HAP-1 (cell line): ENCODE measurements at regions not wholly inside any gene's neighbourhood (a gene's known extent, or its start where the extent isn't known, plus 50 kb on each side); places are given as distances from the start of the nearest gene placed in this dataset.
"Not testable (repeated sequence)": the region's sequence is repeated elsewhere in the genome, so short reads cannot be mapped to it uniquely, and the experiment has no call there.

Experiments
- DNase-seq, 2 experiments: peaks; one replicate each; pipeline ENCODE4 v3.0.0-alpha.2; 2016 to 2020; ENCODE audit warnings: low spot score in 2 of 2
- H3K27me3 ChIP-seq: fragments of 250-450 bp; sonication (Bioruptor Pico); 2 replicates; pipeline ENCODE4 v1.5.1; 2020; ENCODE audit warnings: low read depth, mild to moderate bottlenecking, moderate library complexity
- H3K36me3 ChIP-seq: fragments of 250-450 bp; sonication (Bioruptor Pico); replicated peaks from 2 replicates; pipeline ENCODE4 v1.5.1; 2020; ENCODE audit warnings: mild to moderate bottlenecking
- H3K4me1 ChIP-seq: fragments of 250-450 bp; sonication (Bioruptor Pico); 2 replicates; pipeline ENCODE4 v1.5.1; 2020; ENCODE audit warnings: mild to moderate bottlenecking
- H3K4me3 ChIP-seq: fragments of 250-450 bp; sonication (Bioruptor Pico); 2 replicates; pipeline ENCODE4 v1.5.1; 2020; ENCODE audit warnings: mild to moderate bottlenecking, moderate library complexity
- H3K9me3 ChIP-seq: fragments of 250-450 bp; sonication (Bioruptor Pico); 2 replicates; pipeline ENCODE4 v1.5.1; 2020; ENCODE audit warnings: mild to moderate bottlenecking, moderate library complexity
- in situ Hi-C: fragments of 300-500 bp; cut with MboI; formaldehyde crosslinking; loops from 3 replicates; pipeline ENCODE4 v1.14.3; 2020; ENCODE audit warnings: low sequenced_read_pairs, inconsistent platforms, mixed read lengths

DNA sequence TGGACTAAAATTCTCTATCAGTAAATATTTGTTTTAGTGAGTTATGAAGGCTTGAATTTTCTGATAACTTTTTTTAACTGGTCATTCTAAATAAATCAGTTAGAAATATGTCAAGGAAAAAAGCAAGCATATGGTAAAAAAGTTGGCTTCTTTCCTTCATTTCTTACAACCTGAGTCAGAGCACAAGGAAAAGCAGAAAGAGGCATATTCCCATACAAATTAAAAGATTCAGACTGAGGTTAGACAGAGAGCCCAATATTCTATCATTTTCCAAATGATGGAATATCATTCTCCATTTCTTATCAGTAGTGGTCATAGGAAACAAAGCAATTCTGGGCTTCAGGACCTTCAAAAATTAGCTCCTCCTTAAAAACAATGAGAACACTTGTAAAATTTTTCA, 732.1 kb downstream of the MAT2B start:
- DNase-seq = no peak
- Histone ChIP-seq H3K36me3 (no peaks in the 10 kb centered on the region), H3K27me3 (no peaks in the 10 kb centered on the region), H3K4me1 (no peaks in the 10 kb centered on the region), H3K4me3 (no peak overlapping the region), H3K9me3 (no peaks in the 10 kb centered on the region)
- in situ Hi-C loops = no loop called here

DNA sequence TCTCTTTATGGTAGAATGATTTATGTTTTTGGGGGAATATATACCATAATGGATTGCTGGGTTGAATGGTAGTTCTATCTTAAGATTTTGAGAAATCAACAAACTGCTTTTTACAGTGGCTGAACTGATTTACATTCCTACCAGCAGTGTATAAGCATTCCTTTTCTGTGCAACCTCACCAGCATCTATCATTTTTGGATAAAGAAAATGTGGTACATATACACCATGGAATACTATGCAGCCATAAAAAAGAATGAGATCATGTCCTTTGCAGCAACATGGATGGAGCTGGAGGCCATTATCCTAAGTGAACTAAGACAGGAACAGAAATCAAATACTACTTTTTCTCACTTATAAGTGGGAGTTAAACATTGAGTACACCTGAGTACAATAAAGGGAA, 746.4 kb downstream of the MAT2B start:
- H3K27me3 ChIP-seq, DNase-seq, H3K9me3 ChIP-seq, H3K4me1 ChIP-seq, H3K36me3 ChIP-seq, in situ Hi-C loops, H3K4me3 ChIP-seq: not testable (repeated sequence)

DNA sequence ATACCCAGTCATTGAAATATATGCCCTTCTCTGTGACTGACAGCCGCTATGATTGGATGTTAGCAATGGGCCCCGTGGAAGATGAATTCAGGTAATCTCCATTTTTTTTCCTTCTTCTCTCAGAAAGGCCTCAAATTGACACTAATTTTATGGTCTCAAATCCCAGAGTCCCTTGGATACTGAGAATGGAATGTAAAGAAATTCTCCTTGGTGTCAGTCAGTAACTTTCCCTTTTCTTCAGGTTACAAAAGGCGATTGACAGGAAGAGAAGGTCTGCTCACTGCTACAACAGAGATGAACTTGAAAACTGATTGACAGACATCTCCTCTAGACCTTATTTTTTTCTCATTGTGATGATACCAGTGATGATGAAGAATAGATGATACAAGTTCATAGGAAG, 748.3 kb downstream of the MAT2B start:
- Histone ChIP-seq H3K27me3 (no peaks in the 10 kb centered on the region), H3K4me3 (no peak overlapping the region), H3K4me1 (no peaks in the 10 kb centered on the region), H3K36me3 (no peaks in the 10 kb centered on the region; the same call in 1 of the 2 replicates), H3K9me3 (no peaks in the 10 kb centered on the region)
- in situ Hi-C loops = no loop called here
- DNase-seq = no peak

- in situ Hi-C loops = no loop called here
- Histone ChIP-seq H3K36me3 (no peaks in the 10 kb centered on the region; the same call in 1 of the 2 replicates), H3K4me1 (no peaks in the 10 kb centered on the region), H3K4me3 (no peak overlapping the region), H3K9me3 (no peaks in the 10 kb centered on the region), H3K27me3 (no peaks in the 10 kb centered on the region)
- no peak for DNase-seq
Observed at GRCh38 chr5:164255598-164256213, 750.3 kb downstream of the MAT2B start.

- in situ Hi-C loops = no loop called here
- Histone ChIP-seq H3K27me3 (no peaks in the 10 kb centered on the region), H3K4me3 (no peak overlapping the region), H3K4me1 (no peaks in the 10 kb centered on the region), H3K36me3 (no peaks in the 10 kb centered on the region; the same call in 1 of the 2 replicates), H3K9me3 (no peaks in the 10 kb centered on the region)
- no peak for DNase-seq
Observed at GRCh38 chr5:164256351-164256750, 750.9 kb downstream of the MAT2B start.

GRCh38 chr5:164256954-164257353, 751.5 kb downstream of the MAT2B start:
- in situ Hi-C loops = no loop called here
- no peaks in the 10 kb centered on the region for H3K9me3 ChIP-seq
- DNase-seq = no peak

GRCh38 chr5:164265566-164265965, 760.1 kb downstream of the MAT2B start:
- Histone ChIP-seq H3K4me1 (no peaks in the 10 kb centered on the region), H3K27me3 (no peaks in the 10 kb centered on the region), H3K4me3 (no peak overlapping the region), H3K9me3 (no peaks in the 10 kb centered on the region), H3K36me3 (no peaks in the 10 kb centered on the region)
- in situ Hi-C loops = no loop called here
- no peak for DNase-seq

More at GRCh38 chr5:164256954-164257353, 751.5 kb downstream of the MAT2B start:
- Histone ChIP-seq H3K4me1 (no peaks in the 10 kb centered on the region), H3K27me3 (no peaks in the 10 kb centered on the region), H3K36me3 (no peaks in the 10 kb centered on the region; the same call in 1 of the 2 replicates), H3K4me3 (no peak overlapping the region)

DNA sequence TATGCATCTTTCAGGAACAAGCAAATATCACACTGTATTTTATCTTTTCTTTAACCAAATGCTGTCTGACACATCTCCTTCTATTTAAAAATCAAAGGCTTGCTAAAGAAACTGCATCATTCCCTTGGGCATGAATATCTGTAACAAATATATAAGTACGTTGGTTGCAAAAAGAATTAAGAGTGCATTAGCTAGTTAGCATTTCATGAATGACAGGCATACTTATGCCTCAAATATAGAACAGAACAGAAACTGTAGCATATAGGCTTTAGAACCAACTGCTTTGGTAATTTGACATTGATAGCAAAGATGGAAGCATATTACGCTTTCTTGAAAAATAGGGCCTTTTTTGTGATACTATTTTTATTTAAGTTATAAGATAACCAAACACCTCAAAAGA, 761.2 kb downstream of the MAT2B start:
- H3K4me3 ChIP-seq = no peak overlapping the region
- in situ Hi-C loops = no loop called here
- no peak for DNase-seq
- no peaks in the 10 kb centered on the region for H3K4me1 ChIP-seq
- no peaks in the 10 kb centered on the region for H3K27me3 ChIP-seq
- no peaks in the 10 kb centered on the region for H3K36me3 ChIP-seq
- H3K9me3 ChIP-seq = no peaks in the 10 kb centered on the region

DNA sequence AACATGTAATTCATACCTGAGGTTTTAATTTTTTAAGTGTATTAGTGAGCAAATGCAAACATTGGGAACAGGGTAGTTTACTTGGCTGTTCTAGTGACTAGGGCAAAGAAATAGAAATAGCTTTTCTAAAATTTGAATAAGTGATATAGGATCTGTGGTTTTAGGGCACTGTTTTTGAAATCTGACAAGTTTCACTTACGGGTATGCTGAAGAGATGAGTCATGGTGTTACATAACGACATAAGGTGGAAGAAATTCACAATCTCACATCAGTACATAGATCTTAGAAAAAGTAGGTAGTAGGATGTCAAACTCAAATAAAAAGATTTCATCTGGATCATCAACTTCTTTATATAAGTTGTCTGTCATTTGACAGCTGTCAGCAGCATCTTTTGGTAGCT, 772.3 kb downstream of the MAT2B start:
- no peaks in the 10 kb centered on the region for H3K36me3 ChIP-seq
- in situ Hi-C loops = no loop called here
- H3K9me3 ChIP-seq = no peaks in the 10 kb centered on the region
- no peaks in the 10 kb centered on the region for H3K4me1 ChIP-seq
- no peaks in the 10 kb centered on the region for H3K27me3 ChIP-seq
- H3K4me3 ChIP-seq = no peak overlapping the region
- DNase-seq = no peak

DNA sequence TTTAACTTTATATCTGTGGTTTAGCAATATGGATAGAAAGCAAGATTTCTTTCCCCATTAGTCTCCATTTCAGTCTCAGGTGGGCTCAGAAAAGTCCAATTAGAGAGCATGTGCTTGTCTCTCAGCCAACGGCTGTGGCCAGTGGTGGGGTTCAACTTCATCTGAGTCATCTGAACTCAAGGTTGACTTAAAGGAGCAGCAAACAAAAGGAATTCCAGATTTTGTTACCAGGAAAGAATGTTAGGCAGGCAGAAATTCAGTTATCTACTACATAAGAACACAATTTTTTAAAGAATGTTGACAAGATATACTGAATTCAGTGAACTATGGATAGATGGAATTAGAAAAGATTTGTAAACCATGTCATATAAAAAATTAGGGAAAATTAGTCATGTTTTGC, 784.1 kb downstream of the MAT2B start:
- H3K9me3 ChIP-seq = no peaks in the 10 kb centered on the region
- no peak for DNase-seq
- H3K27me3 ChIP-seq = no peaks in the 10 kb centered on the region
- in situ Hi-C loops = no loop called here
- H3K4me3 ChIP-seq = no peak overlapping the region
- H3K4me1 ChIP-seq = no peaks in the 10 kb centered on the region
- no peaks in the 10 kb centered on the region for H3K36me3 ChIP-seq

GRCh38 chr5:164296603-164297080, 791.2 kb downstream of the MAT2B start:
- in situ Hi-C loops = no loop called here
- H3K36me3 ChIP-seq = no peaks in the 10 kb centered on the region
- DNase-seq = no peak
- no peak overlapping the region for H3K4me3 ChIP-seq
- no peaks in the 10 kb centered on the region for H3K9me3 ChIP-seq
- H3K4me1 ChIP-seq = no peaks in the 10 kb centered on the region
- H3K27me3 ChIP-seq = no peaks in the 10 kb centered on the region

GRCh38 chr5:164298165-164298564, 792.7 kb downstream of the MAT2B start:
- H3K4me1 ChIP-seq = no peaks in the 10 kb centered on the region
- in situ Hi-C loops = no loop called here
- no peaks in the 10 kb centered on the region for H3K9me3 ChIP-seq
- H3K27me3 ChIP-seq = no peaks in the 10 kb centered on the region
- no peak overlapping the region for H3K4me3 ChIP-seq
- no peaks in the 10 kb centered on the region for H3K36me3 ChIP-seq
- no peak for DNase-seq

DNA sequence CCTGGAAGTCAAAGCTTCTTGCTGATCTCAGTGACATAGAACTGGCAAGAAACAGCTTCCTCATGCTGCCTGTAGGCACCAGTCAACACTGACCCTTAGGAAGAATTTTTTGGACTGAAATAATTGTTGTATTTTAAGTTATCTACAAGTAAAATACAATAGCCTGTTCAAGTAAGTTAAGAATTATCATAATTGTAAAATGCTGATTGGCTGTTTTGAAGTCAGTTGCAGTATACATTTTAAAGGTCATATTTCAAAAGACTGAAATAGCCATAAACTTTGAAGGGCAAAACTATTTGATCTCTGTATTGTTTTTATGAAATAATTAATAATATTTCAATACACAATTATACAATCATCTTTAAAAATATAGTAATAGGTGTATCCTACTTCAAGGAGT, 794.9 kb downstream of the MAT2B start:
- in situ Hi-C loops = no loop called here
- Histone ChIP-seq H3K9me3 (no peaks in the 10 kb centered on the region), H3K4me3 (no peak overlapping the region), H3K36me3 (no peaks in the 10 kb centered on the region), H3K27me3 (no peaks in the 10 kb centered on the region), H3K4me1 (no peaks in the 10 kb centered on the region)
- DNase-seq = no peak

- no peaks in the 10 kb centered on the region for H3K9me3 ChIP-seq
- H3K4me1 ChIP-seq = no peaks in the 10 kb centered on the region
- no peaks in the 10 kb centered on the region for H3K36me3 ChIP-seq
- H3K4me3 ChIP-seq = no peak overlapping the region
- no peaks in the 10 kb centered on the region for H3K27me3 ChIP-seq
- in situ Hi-C loops = no loop called here
- DNase-seq = no peak
Observed at GRCh38 chr5:164301136-164301535, 795.7 kb downstream of the MAT2B start.

- in situ Hi-C loops = no loop called here
- H3K4me1 ChIP-seq = no peaks in the 10 kb centered on the region
- H3K27me3 ChIP-seq = no peaks in the 10 kb centered on the region
- no peak for DNase-seq
- H3K4me3 ChIP-seq = no peak overlapping the region
- H3K36me3 ChIP-seq = no peaks in the 10 kb centered on the region
- no peaks in the 10 kb centered on the region for H3K9me3 ChIP-seq
Observed at GRCh38 chr5:164301708-164302107, 796.3 kb downstream of the MAT2B start.
